ENCODE measurements at regions not wholly inside any gene's neighbourhood (a gene's known extent, or its start where the extent isn't known, plus 50 kb on each side); places are given as distances from the start of the nearest gene placed in this dataset.

GRCh38 chr22:22397292-22397870 is 111.2 kb downstream of the ZNF280B start:
- no peak for DNase-seq

GRCh38 chr22:22397875-22398524 is 110.5 kb downstream of the ZNF280B start:
- no peak for DNase-seq

- DNase-seq, result no peak
These were observed 109.8 kb downstream of the ZNF280B start for GRCh38 chr22:22398530-22399327.

GRCh38 chr22:22400099-22400498 is 108.4 kb downstream of the ZNF280B start:
- DNase-seq, result no peak

GRCh38 chr22:22400964-22401363 is 107.6 kb downstream of the ZNF280B start:
- no peak for DNase-seq

GRCh38 chr22:22401381-22401780 is 107.2 kb downstream of the ZNF280B start:
- no peak for DNase-seq

- no peak for DNase-seq
These were observed 105.2 kb downstream of the ZNF280B start for GRCh38 chr22:22403306-22403705.

GRCh38 chr22:22403771-22404170 is 104.8 kb downstream of the ZNF280B start:
- no peak for DNase-seq

GRCh38 chr22:22404598-22405284 is 103.8 kb downstream of the ZNF280B start:
- no peak for DNase-seq

GRCh38 chr22:22406445-22407027 is 102.0 kb downstream of the ZNF280B start:
- no peak for DNase-seq

- no peak for DNase-seq
These were observed 101.5 kb downstream of the ZNF280B start for GRCh38 chr22:22407061-22407460.

GRCh38 chr22:22408269-22408668 is 100.3 kb downstream of the ZNF280B start:
- DNase-seq, result no peak

GRCh38 chr22:22408731-22409696 is 99.5 kb downstream of the ZNF280B start:
- no peak for DNase-seq

GRCh38 chr22:22410121-22410520 is 98.4 kb downstream of the ZNF280B start:
- DNase-seq, result no peak

- no peak for DNase-seq
These were observed 97.9 kb downstream of the ZNF280B start for GRCh38 chr22:22410677-22411076.

- no peak for DNase-seq
These were observed 94.3 kb downstream of the ZNF280B start for GRCh38 chr22:22414266-22414665.

GRCh38 chr22:22417495-22418162 is 90.9 kb downstream of the ZNF280B start:
- DNase-seq, result no peak

GRCh38 chr22:22418163-22418549 is 90.4 kb downstream of the ZNF280B start:
- DNase-seq, result no peak

- no peak for DNase-seq
These were observed 89.6 kb downstream of the ZNF280B start for GRCh38 chr22:22418957-22419356.

- DNase-seq, result no peak
These were observed 88.0 kb downstream of the ZNF280B start for GRCh38 chr22:22420580-22420979.

GRCh38 chr22:22421392-22421791 is 87.2 kb downstream of the ZNF280B start:
- DNase-seq, result no peak
